Neural progenitor cell (in vitro differentiated cells): ENCODE measurements at regions not wholly inside any gene's neighbourhood (a gene's known extent, or its start where the extent isn't known, plus 50 kb on each side); places are given as distances from the start of the nearest gene placed in this dataset.

Experiments used
- EZH2 ChIP-seq: fragments of 200-600 bp; sonication (generic); IDR thresholded peaks from 2 replicates; pipeline ENCODE4 v1.6.1; 2017; ENCODE audit warnings: antibody characterized with exemption, mild to moderate bottlenecking, moderate library complexity
- EZH2phosphoT487 ChIP-seq: fragments of 200-600 bp; sonication (generic); IDR thresholded peaks from 2 replicates; pipeline ENCODE4 v1.6.1; 2017; ENCODE audit warnings: antibody characterized with exemption
- TF ChIP-seq, protein P1 (sequence below): fragments of 200-600 bp; sonication (generic); IDR thresholded peaks from 2 replicates; pipeline ENCODE4 v1.5.1; 2017; ENCODE audit warnings: antibody characterized with exemption, mild to moderate bottlenecking

DNA sequence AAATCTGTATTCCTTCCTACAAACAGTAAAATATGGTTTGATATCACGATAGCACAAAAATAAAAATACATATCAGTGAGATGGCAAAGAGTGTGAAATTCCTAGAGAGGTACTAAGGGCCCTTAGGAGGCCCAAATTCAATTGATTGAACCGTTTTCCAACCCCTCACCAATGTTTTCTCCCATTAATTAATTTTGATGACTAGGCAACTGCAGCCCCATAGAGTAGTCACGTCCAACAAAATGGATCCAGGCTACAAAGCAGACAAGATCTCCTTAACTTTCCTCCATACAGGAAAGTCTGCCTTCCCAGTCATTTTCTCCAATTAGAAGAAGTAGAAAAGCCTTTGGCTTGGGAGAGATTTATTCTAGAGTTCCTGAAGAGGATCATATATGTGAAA, 193.9 kb downstream of the PLOD2 start:
- TF ChIP-seq, protein P1, sequence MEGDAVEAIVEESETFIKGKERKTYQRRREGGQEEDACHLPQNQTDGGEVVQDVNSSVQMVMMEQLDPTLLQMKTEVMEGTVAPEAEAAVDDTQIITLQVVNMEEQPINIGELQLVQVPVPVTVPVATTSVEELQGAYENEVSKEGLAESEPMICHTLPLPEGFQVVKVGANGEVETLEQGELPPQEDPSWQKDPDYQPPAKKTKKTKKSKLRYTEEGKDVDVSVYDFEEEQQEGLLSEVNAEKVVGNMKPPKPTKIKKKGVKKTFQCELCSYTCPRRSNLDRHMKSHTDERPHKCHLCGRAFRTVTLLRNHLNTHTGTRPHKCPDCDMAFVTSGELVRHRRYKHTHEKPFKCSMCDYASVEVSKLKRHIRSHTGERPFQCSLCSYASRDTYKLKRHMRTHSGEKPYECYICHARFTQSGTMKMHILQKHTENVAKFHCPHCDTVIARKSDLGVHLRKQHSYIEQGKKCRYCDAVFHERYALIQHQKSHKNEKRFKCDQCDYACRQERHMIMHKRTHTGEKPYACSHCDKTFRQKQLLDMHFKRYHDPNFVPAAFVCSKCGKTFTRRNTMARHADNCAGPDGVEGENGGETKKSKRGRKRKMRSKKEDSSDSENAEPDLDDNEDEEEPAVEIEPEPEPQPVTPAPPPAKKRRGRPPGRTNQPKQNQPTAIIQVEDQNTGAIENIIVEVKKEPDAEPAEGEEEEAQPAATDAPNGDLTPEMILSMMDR, result no peak
- TF ChIP-seq EZH2phosphoT487, result no peak
- TF ChIP-seq EZH2, result no peak
